Liver (tissue), 8 donors: ENCODE measurements at regions not wholly inside any gene's neighbourhood (a gene's known extent, or its start where the extent isn't known, plus 50 kb on each side); places are given as distances from the start of the nearest gene placed in this dataset.

ENCODE experiments used
- DNase-seq: peaks from one replicate; pipeline ENCODE4 v3.0.0-alpha.2; 2017; ENCODE audit warnings: low spot score
- H3K27ac ChIP-seq, 2 donors: one replicate each; pipeline ENCODE4 v1.7.0; 2013; ENCODE audit warnings: inconsistent platforms in 2 of 2, low read length in 2 of 2, control low read depth in 1 of 2, low read depth in 1 of 2, mild to moderate bottlenecking in 1 of 2
- H3K27me3 ChIP-seq, 4 donors: one replicate each; pipeline versions ENCODE4 v1.6.1 to v1.7.0; 2013; ENCODE audit warnings: low read length in 3 of 4, inconsistent platforms in 1 of 4, mild to moderate bottlenecking in 1 of 4, moderate library complexity in 1 of 4; ENCODE audit not compliant: control insufficient read depth in 4 of 4, insufficient read depth in 4 of 4
- H3K36me3 ChIP-seq, 4 donors: one replicate each; pipeline versions ENCODE4 v1.6.1 to v1.7.0; 2013; ENCODE audit warnings: low read length in 3 of 4, mild to moderate bottlenecking in 3 of 4, low read depth in 1 of 4, moderate library complexity in 1 of 4; ENCODE audit not compliant: control insufficient read depth in 4 of 4, insufficient read depth in 3 of 4
- H3K4me1 ChIP-seq, 4 donors: one replicate each; pipeline versions ENCODE4 v1.6.1 to v1.7.0; 2013; ENCODE audit warnings: low read length in 3 of 4, mild to moderate bottlenecking in 3 of 4, moderate library complexity in 1 of 4; ENCODE audit not compliant: control insufficient read depth in 4 of 4, insufficient read depth in 4 of 4
- H3K4me3 ChIP-seq, 3 donors: one replicate each; pipeline versions ENCODE4 v1.6.1 to v1.7.0; 2013; ENCODE audit warnings: low read length in 3 of 3, control low read depth in 1 of 3, low read depth in 1 of 3, mild to moderate bottlenecking in 1 of 3
- H3K9ac ChIP-seq, 2 donors: one replicate each; pipeline ENCODE4 v1.7.0; 2013; ENCODE audit warnings: low read length in 2 of 2, mild to moderate bottlenecking in 2 of 2, moderate library complexity in 2 of 2, control low read depth in 1 of 2, low read depth in 1 of 2
- H3K9me3 ChIP-seq, 4 donors: one replicate each; pipeline versions ENCODE4 v1.6.1 to v1.7.0; 2013; ENCODE audit warnings: low read length in 3 of 4; ENCODE audit not compliant: control insufficient read depth in 4 of 4
- EGR1 ChIP-seq, 2 donors: IDR thresholded peaks; 2 replicates each; pipeline ENCODE4 v1.6.1; 2016 to 2018; ENCODE audit warnings: antibody characterized with exemption in 2 of 2, low read depth in 2 of 2
- FOXA1 ChIP-seq: IDR thresholded peaks from 2 replicates; pipeline ENCODE4 v1.6.1; 2016; ENCODE audit warnings: antibody characterized with exemption
- FOXA2 ChIP-seq: IDR thresholded peaks from 2 replicates; pipeline ENCODE4 v1.6.1; 2016; ENCODE audit warnings: antibody characterized with exemption
- GABPA ChIP-seq, 2 donors: IDR thresholded peaks in 1 of 2; conservative IDR thresholded peaks in 1 of 2; 2 replicates each; pipeline ENCODE4 v1.6.1; 2016; ENCODE audit warnings: antibody characterized with exemption in 2 of 2, mild to moderate bottlenecking in 1 of 2, moderate library complexity in 1 of 2
- HNF4A ChIP-seq, 2 donors: conservative IDR thresholded peaks; 2 replicates each; pipeline ENCODE4 v1.6.1; 2016; ENCODE audit warnings: antibody characterized with exemption in 2 of 2, mild to moderate bottlenecking in 2 of 2
- HNF4G ChIP-seq: IDR thresholded peaks from 2 replicates; pipeline ENCODE4 v1.6.1; 2016; ENCODE audit warnings: antibody characterized with exemption
- JUND ChIP-seq, 2 donors: IDR thresholded peaks; 2 replicates each; pipeline ENCODE4 v1.6.1; 2016; ENCODE audit warnings: antibody characterized with exemption in 2 of 2
- NR2F2 ChIP-seq: IDR thresholded peaks from 2 replicates; pipeline ENCODE4 v1.6.1; 2016; ENCODE audit warnings: antibody characterized with exemption
- RAD21 ChIP-seq, 2 donors: IDR thresholded peaks; 2 replicates each; pipeline ENCODE4 v1.6.1; 2016; ENCODE audit warnings: antibody characterized with exemption in 2 of 2, mild to moderate bottlenecking in 2 of 2
- SP1 ChIP-seq: IDR thresholded peaks from 2 replicates; pipeline ENCODE4 v1.6.1; 2018; ENCODE audit warnings: antibody characterized with exemption, mild to moderate bottlenecking
- TAF1 ChIP-seq: conservative IDR thresholded peaks from 2 replicates; pipeline ENCODE4 v1.6.1; 2016; ENCODE audit warnings: antibody characterized with exemption, mild to moderate bottlenecking
- WGBS: extraction: QIAGEN DNeasy Blood & Tissue Kit; methylation state at CpG from one replicate; pipeline ENCODE4 v1.1.7; 2013; 5-methylcytosine and 5-hydroxymethylcytosine counted together
- TF ChIP-seq, protein P1 (sequence below): IDR thresholded peaks from 2 replicates; pipeline ENCODE4 v1.6.1; 2016; ENCODE audit warnings: antibody characterized with exemption
- TF ChIP-seq, protein P2 (sequence below): fragments of 150-350 bp; IDR thresholded peaks from 2 replicates; pipeline ENCODE4 v1.5.1; 2017; ENCODE audit warnings: improper control_type of control experiment, low read depth, low read length; ENCODE audit not compliant: missing input control
- TF ChIP-seq, protein P3 (sequence below): IDR thresholded peaks from 2 replicates; pipeline ENCODE4 v1.6.1; 2016; ENCODE audit warnings: antibody characterized with exemption, mild to moderate bottlenecking
- TF ChIP-seq, protein P4 (sequence below): IDR thresholded peaks from 2 replicates; pipeline ENCODE4 v1.6.1; 2016; ENCODE audit warnings: antibody characterized with exemption
- TF ChIP-seq, protein P5 (sequence below): IDR thresholded peaks from 2 replicates; pipeline ENCODE4 v1.6.1; 2016; ENCODE audit warnings: antibody characterized with exemption
- donor health status: healthy.
- donor health status: healthy.
- donor health status: healthy.
- donor health status: healthy.
- donor health status: healthy.

DNA sequence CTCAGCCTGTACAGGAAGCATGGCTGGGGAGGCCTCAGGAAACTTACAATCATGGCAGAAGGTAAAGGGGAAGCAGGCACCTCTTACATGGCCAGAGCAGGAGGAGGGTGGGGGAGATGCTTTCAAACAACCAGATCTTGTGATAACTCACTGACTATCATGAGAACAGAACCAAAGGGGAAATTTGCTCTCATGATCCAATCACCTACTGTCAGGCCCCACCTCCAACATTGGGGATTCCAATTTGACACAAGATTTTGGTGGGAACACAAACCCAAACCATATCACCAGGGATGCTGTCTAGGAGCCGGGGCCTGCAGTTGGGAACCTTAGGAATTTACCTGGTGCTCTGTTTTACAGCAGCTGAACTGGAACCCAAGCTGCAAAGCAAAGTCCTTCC, 191.1 kb upstream of the CITED2 start:
- no peaks in the 10 kb centered on the region for H3K9me3 ChIP-seq
- no peak overlapping the region for H3K27ac ChIP-seq
- no peaks in the 10 kb centered on the region for H3K36me3 ChIP-seq
- no peak overlapping the region for H3K9ac ChIP-seq
- H3K4me1 ChIP-seq, result no peaks in the 10 kb centered on the region
- WGBS, result 0% methylated on average over 1 of the region's 1 CpG
- H3K27me3 ChIP-seq, result no peaks in the 10 kb centered on the region
- TF ChIP-seq, protein P1, sequence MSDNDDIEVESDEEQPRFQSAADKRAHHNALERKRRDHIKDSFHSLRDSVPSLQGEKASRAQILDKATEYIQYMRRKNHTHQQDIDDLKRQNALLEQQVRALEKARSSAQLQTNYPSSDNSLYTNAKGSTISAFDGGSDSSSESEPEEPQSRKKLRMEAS, result no peak
- TF ChIP-seq FOXA1, result no peak
- no peak for TF ChIP-seq NR2F2
- no peak for TF ChIP-seq SP1
- TF ChIP-seq HNF4A (conservative IDR thresholded peaks at IDR 0.05), result no peak
- TF ChIP-seq, protein P2, sequence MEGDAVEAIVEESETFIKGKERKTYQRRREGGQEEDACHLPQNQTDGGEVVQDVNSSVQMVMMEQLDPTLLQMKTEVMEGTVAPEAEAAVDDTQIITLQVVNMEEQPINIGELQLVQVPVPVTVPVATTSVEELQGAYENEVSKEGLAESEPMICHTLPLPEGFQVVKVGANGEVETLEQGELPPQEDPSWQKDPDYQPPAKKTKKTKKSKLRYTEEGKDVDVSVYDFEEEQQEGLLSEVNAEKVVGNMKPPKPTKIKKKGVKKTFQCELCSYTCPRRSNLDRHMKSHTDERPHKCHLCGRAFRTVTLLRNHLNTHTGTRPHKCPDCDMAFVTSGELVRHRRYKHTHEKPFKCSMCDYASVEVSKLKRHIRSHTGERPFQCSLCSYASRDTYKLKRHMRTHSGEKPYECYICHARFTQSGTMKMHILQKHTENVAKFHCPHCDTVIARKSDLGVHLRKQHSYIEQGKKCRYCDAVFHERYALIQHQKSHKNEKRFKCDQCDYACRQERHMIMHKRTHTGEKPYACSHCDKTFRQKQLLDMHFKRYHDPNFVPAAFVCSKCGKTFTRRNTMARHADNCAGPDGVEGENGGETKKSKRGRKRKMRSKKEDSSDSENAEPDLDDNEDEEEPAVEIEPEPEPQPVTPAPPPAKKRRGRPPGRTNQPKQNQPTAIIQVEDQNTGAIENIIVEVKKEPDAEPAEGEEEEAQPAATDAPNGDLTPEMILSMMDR, result no peak
- no peak overlapping the region for H3K4me3 ChIP-seq
- DNase-seq, result no peak

DNA sequence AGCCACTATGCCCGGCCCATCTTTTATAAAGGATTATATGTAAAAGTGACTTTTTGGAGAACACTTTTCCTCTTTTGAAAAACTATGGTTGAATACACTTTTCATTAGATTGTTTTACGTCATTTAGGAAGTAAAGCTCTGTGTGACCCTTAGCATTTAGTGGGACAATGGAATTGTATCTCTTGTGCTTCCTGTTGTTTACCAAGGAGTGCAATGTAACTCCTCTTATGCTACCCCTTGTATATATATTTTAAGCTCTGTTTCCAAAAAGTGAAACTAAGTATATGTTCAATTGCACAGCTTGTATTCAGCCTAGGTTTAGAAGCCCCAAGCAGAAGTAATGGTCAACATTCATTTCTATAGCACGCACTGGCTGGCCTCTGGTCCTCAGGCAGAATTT, 183.1 kb upstream of the CITED2 start:
- TF ChIP-seq HNF4G (no peak), RAD21 (IDR thresholded peaks at IDR 0.05) (no peak), TAF1 (no peak), FOXA2 (no peak), GABPA (IDR thresholded peaks at IDR 0.05 in 1 of 2, conservative IDR thresholded peaks at IDR 0.05 in 1 of 2) (no peak), EGR1 (IDR thresholded peaks at IDR 0.05; ENCODE audit: low read depth in 2 of 2) (no peak), FOXA1 (no peak), NR2F2 (no peak), JUND (IDR thresholded peaks at IDR 0.05) (no peak)
- TF ChIP-seq, protein P1, result no peak
- TF ChIP-seq, protein P3, sequence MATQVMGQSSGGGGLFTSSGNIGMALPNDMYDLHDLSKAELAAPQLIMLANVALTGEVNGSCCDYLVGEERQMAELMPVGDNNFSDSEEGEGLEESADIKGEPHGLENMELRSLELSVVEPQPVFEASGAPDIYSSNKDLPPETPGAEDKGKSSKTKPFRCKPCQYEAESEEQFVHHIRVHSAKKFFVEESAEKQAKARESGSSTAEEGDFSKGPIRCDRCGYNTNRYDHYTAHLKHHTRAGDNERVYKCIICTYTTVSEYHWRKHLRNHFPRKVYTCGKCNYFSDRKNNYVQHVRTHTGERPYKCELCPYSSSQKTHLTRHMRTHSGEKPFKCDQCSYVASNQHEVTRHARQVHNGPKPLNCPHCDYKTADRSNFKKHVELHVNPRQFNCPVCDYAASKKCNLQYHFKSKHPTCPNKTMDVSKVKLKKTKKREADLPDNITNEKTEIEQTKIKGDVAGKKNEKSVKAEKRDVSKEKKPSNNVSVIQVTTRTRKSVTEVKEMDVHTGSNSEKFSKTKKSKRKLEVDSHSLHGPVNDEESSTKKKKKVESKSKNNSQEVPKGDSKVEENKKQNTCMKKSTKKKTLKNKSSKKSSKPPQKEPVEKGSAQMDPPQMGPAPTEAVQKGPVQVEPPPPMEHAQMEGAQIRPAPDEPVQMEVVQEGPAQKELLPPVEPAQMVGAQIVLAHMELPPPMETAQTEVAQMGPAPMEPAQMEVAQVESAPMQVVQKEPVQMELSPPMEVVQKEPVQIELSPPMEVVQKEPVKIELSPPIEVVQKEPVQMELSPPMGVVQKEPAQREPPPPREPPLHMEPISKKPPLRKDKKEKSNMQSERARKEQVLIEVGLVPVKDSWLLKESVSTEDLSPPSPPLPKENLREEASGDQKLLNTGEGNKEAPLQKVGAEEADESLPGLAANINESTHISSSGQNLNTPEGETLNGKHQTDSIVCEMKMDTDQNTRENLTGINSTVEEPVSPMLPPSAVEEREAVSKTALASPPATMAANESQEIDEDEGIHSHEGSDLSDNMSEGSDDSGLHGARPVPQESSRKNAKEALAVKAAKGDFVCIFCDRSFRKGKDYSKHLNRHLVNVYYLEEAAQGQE, result no peak
- TF ChIP-seq, protein P4, sequence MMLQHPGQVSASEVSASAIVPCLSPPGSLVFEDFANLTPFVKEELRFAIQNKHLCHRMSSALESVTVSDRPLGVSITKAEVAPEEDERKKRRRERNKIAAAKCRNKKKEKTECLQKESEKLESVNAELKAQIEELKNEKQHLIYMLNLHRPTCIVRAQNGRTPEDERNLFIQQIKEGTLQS, result no peak
- TF ChIP-seq, protein P5, sequence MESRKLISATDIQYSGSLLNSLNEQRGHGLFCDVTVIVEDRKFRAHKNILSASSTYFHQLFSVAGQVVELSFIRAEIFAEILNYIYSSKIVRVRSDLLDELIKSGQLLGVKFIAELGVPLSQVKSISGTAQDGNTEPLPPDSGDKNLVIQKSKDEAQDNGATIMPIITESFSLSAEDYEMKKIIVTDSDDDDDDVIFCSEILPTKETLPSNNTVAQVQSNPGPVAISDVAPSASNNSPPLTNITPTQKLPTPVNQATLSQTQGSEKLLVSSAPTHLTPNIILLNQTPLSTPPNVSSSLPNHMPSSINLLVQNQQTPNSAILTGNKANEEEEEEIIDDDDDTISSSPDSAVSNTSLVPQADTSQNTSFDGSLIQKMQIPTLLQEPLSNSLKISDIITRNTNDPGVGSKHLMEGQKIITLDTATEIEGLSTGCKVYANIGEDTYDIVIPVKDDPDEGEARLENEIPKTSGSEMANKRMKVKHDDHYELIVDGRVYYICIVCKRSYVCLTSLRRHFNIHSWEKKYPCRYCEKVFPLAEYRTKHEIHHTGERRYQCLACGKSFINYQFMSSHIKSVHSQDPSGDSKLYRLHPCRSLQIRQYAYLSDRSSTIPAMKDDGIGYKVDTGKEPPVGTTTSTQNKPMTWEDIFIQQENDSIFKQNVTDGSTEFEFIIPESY, result no peak
- TF ChIP-seq, protein P2, result no peak
- H3K4me3 ChIP-seq, result no peak overlapping the region
- H3K27me3 ChIP-seq, result no peaks in the 10 kb centered on the region
- no peak overlapping the region for H3K27ac ChIP-seq
- H3K4me1 ChIP-seq, result no peaks in the 10 kb centered on the region
- WGBS, result 90% methylated on average over 3 of the region's 3 CpGs
- DNase-seq, result no peak
- H3K9ac ChIP-seq, result no peak overlapping the region
- no peaks in the 10 kb centered on the region for H3K36me3 ChIP-seq
- H3K9me3 ChIP-seq, result no peaks in the 10 kb centered on the region
